GM12872 (cell line): ENCODE measurements at regions not wholly inside any gene's neighbourhood (a gene's known extent, or its start where the extent isn't known, plus 50 kb on each side); places are given as distances from the start of the nearest gene placed in this dataset.

Experiments
- TF ChIP-seq, protein P1 (sequence below): IDR thresholded peaks from 3 replicates; pipeline ENCODE4 v1.5.1; 2011; ENCODE audit warnings: low read depth, mild to moderate bottlenecking, low read length, moderate library complexity; ENCODE audit not compliant: insufficient read depth

DNA sequence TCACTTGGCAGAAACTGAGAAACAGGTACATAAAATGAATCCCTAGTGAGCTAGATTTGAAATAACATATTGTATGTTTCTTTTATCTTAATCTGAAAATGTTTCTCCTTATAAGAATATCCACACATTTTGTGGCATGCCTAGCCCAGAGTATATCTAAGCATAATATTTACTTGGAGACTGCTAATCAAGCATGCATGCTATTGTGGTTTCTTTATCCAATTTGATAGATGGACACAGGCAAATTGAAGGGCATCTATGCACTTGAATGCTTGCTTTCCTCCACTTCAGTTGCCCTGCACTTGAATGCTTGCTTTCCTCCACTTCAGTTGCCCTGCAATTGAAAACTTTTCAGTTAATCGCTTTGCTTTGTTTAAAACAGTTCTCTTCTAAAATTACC is 729.8 kb downstream of the TBC1D32 start:
- TF ChIP-seq, protein P1, sequence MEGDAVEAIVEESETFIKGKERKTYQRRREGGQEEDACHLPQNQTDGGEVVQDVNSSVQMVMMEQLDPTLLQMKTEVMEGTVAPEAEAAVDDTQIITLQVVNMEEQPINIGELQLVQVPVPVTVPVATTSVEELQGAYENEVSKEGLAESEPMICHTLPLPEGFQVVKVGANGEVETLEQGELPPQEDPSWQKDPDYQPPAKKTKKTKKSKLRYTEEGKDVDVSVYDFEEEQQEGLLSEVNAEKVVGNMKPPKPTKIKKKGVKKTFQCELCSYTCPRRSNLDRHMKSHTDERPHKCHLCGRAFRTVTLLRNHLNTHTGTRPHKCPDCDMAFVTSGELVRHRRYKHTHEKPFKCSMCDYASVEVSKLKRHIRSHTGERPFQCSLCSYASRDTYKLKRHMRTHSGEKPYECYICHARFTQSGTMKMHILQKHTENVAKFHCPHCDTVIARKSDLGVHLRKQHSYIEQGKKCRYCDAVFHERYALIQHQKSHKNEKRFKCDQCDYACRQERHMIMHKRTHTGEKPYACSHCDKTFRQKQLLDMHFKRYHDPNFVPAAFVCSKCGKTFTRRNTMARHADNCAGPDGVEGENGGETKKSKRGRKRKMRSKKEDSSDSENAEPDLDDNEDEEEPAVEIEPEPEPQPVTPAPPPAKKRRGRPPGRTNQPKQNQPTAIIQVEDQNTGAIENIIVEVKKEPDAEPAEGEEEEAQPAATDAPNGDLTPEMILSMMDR = no peak

DNA sequence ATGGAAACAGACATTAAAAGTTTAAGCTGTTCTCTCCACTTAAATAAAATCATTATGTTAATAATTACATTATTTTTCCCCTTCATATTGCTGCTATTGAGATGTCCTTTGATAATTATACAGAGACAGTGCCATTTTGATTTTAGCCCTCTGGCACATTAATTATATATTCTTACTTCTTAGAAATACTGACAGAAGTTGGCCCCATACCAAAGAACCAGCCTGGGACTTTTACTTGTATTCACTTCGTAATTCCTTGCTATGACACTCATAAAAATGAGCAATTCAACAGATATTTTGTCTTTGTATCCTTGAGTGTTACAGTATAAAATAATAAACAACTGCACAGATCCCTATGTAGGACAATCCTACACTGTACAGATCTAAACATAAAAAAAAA is 743.7 kb downstream of the TBC1D32 start:
- TF ChIP-seq, protein P1 = no peak

DNA sequence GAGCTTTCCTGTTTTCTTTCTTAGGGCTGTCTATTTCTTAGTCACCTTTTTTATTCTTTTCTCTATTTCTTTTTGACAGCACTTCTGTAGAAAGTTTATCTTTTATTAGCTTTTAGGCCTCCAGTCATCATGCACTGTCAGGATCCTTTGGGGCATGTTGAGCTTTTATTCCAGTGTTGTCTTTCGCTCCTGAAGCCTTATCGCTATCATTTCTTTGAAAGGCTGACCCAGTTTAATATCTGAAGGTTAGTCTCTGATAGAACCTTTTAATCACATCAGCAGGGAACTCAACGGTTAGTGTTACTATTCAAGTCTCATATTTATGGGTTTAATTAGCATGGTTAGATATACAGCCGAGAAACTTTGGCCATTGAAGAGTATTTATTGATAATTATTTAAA is 745.9 kb downstream of the TBC1D32 start:
- TF ChIP-seq, protein P1 = no peak

DNA sequence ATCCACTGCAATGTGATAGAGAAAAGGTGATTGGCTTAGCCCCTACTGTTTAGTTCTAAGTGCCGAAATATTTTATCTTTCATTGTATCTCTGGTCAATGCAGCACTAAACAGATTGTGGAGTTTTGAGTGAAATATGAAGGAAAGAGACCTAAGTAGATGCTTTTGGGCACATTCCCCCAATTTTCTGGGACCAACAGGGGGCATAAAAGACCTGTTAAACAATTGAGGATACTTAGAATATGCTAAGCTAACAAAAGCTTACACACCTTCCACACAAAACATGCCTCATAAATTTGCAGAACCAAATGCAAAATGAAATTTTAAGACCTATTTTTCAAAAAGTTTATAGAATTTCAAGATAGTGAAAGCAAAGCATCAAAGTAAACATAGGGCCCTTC is 746.9 kb downstream of the TBC1D32 start:
- TF ChIP-seq, protein P1 = no peak

DNA sequence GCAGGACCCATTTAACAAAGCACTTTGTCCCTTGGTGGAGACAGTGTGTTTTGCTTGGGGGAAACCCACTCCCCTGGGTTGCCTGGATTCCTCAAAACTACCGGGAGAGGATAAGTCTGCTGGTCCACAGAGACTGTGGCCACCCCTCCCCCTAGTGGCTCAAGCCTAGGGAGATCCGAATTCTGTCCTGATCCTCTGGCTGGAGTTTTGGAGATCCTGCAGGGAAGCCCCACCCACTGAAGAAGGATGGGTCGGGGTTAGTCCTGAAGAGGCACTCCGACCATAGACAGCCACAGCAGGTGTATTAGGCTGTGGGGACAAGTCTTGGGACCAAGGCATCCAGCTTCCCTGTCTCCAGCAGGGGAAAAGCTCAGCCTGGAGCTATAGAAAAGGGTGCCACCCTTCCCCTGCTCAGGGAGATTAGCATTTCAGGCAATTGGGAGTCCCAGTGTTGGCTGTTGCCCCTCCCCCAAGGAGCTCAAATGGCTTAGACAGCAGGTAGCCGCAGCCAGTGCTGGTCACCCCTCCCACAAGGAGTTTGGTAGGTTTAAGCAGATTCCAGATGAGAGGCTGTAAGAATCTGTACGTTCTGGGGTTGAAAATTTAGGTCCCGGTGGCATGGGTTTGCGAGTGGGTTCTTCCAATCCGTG is 750.0 kb downstream of the TBC1D32 start:
- TF ChIP-seq, protein P1 = no peak

DNA sequence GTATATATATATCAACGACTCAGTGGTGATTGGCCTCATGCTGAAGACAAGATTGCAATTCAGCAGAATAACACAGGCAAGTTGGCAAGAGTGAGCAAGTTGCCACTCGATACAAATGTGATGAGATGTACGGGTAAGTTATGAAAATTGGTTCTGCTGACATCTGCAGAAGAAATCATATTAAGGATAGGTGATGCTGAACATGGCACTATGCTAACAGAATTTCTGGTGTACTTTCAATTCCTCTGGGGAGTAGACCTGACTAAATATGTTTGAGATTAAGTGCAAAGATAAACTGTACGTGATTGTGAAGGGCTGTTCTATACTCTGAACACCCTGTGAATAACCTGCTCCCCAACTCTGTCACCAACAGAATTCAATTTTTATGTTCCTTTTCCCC is 758.2 kb downstream of the TBC1D32 start:
- TF ChIP-seq, protein P1 = no peak

DNA sequence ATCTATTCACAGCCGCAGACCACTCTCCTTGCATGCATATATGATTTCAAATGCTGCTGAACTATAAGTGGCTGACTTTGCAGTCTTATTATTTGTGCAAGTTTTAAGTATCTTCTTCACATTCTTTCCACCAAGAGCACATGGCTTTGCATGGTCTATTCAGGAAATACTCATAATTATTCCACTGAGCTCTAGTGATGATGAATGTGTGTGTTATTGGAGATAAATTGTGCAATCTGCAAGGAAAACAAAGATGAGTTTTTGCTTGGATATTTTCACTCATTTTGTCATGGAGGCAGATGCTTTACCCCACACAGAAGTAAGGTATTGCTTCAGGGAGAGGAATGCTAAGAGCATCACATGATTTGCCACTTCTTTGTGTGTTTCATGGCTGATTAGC is 764.6 kb downstream of the TBC1D32 start:
- TF ChIP-seq, protein P1 = no peak
